ENCODE measurements at regions not wholly inside any gene's neighbourhood (a gene's known extent, or its start where the extent isn't known, plus 50 kb on each side); places are given as distances from the start of the nearest gene placed in this dataset.

DNA sequence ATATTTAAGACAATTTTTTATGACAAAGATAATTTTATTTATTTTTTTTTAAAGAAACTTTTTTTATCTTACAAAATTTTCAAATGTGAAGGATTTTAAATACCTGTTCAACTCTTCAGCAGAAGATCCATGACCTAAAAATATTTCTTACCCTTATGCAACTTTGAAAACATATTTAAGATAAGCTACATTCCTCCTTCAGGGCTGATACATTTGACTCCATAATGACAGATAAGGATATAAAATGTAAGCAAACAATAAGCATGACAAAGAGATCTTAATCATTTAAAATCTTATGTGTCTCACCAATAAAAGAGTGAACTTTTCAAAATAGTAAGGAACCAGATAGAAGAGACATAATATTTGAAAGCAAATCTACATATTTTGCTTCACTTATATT, 1138.2 kb upstream of the CDH18 start (continued):
- TF ChIP-seq, protein P1, sequence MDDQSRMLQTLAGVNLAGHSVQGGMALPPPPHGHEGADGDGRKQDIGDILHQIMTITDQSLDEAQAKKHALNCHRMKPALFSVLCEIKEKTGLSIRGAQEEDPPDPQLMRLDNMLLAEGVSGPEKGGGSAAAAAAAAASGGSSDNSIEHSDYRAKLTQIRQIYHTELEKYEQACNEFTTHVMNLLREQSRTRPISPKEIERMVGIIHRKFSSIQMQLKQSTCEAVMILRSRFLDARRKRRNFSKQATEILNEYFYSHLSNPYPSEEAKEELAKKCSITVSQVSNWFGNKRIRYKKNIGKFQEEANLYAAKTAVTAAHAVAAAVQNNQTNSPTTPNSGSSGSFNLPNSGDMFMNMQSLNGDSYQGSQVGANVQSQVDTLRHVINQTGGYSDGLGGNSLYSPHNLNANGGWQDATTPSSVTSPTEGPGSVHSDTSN (CRISPR knock-in tag; IDR thresholded peaks at IDR 0.05), result no peak
- TF ChIP-seq ZNF416 (tag by site-specific recombination; IDR thresholded peaks at IDR 0.05), result no peak
- no peak for TF ChIP-seq ZSCAN23 (tag by site-specific recombination; IDR thresholded peaks at IDR 0.05)
- TF ChIP-seq ZNF433 (tag by site-specific recombination; IDR thresholded peaks at IDR 0.05; ENCODE audit: low read depth), result no peak
- TF ChIP-seq ZNF560 (tag by site-specific recombination; IDR thresholded peaks at IDR 0.05; ENCODE audit: borderline replicate concordance), result no peak
- TF ChIP-seq ZNF404 (tag by site-specific recombination; IDR thresholded peaks at IDR 0.05), result no peak
- TF ChIP-seq ZIC2 (tag by site-specific recombination; IDR thresholded peaks at IDR 0.05), result no peak
- no peak for TF ChIP-seq EGR2 (tag by site-specific recombination; IDR thresholded peaks at IDR 0.05; ENCODE audit: low read depth)

DNA sequence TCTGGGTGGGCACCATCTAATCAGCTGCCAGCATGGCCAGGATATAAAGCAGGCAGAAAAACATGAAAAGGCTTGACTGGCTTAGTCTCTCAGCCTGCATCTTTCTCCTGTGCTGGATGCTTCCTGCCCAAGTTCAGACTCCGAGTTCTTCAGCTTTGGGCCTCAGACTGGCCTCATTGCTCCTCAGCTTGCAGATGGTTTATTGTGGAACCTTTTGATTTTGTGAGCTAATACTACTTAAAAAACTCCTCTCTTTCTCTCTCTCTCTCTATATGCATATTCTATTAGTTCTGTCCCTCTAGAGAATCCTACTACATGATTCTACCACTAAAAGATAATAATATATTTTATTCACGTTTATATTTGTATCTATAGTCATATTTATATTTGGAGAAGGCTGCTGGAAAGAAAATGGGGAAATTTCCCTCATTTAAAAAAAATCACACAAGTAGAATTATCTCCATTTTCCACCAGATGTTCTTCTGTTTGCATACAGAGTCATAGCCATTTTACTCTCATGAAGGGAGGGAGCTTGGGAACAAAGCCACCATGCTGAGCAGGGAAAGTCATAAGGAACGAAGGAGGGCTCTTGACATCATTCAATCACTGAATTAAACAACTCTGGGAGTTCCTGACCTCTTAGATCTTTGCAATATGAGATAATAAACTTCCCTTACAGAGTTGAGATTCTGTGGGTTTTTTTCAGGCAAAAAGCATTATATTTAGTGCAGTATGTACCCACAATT, 1137.4 kb upstream of the CDH18 start:
- H3K27ac ChIP-seq (ENCODE audit: extremely low read depth, low read depth, low read length), result no peak overlapping the region
- no peak overlapping the region for H3K4me3 ChIP-seq (ENCODE audit: low read depth, low read length)
- POLR2A ChIA-PET, result no interaction called here
- H3K4me1 ChIP-seq (ENCODE audit: control insufficient read depth, insufficient read depth, low read length), result no peaks in the 10 kb centered on the region
- no peaks in the 10 kb centered on the region for H3K36me3 ChIP-seq (ENCODE audit: control insufficient read depth in 2 of 2, insufficient read depth in 1 of 2, low read length in 2 of 2)
- TF ChIP-seq TRIM28 (IDR thresholded peaks at IDR 0.05; ENCODE audit: borderline replicate concordance, low read length) (no peak), GLIS1 (tag by site-specific recombination; IDR thresholded peaks at IDR 0.05) (no peak), TCF7L2 (IDR thresholded peaks at IDR 0.05; ENCODE audit: borderline replicate concordance, low read depth, low read length) (no peak), ZNF830 (tag by site-specific recombination; IDR thresholded peaks at IDR 0.05; ENCODE audit: low read depth) (no peak), OSR2 (tag by site-specific recombination; IDR thresholded peaks at IDR 0.05) (no peak), ZNF10 (tag by site-specific recombination; IDR thresholded peaks at IDR 0.05) (no peak), ZNF394 (tag by site-specific recombination; IDR thresholded peaks at IDR 0.05; ENCODE audit: borderline replicate concordance) (no peak), KLF16 (tag by site-specific recombination; IDR thresholded peaks at IDR 0.05) (no peak), GLI4 (tag by site-specific recombination; IDR thresholded peaks at IDR 0.05) (no peak), KLF8 (tag by site-specific recombination; IDR thresholded peaks at IDR 0.05) (no peak), ZNF76 (tag by site-specific recombination; IDR thresholded peaks at IDR 0.05; ENCODE audit: borderline replicate concordance, low read depth) (no peak), SP2 (tag by site-specific recombination; IDR thresholded peaks at IDR 0.05) (no peak), ZNF747 (tag by site-specific recombination; IDR thresholded peaks at IDR 0.05) (no peak)
- TF ChIP-seq, protein P1 (CRISPR knock-in tag; IDR thresholded peaks at IDR 0.05), result no peak
- TF ChIP-seq, protein P2, sequence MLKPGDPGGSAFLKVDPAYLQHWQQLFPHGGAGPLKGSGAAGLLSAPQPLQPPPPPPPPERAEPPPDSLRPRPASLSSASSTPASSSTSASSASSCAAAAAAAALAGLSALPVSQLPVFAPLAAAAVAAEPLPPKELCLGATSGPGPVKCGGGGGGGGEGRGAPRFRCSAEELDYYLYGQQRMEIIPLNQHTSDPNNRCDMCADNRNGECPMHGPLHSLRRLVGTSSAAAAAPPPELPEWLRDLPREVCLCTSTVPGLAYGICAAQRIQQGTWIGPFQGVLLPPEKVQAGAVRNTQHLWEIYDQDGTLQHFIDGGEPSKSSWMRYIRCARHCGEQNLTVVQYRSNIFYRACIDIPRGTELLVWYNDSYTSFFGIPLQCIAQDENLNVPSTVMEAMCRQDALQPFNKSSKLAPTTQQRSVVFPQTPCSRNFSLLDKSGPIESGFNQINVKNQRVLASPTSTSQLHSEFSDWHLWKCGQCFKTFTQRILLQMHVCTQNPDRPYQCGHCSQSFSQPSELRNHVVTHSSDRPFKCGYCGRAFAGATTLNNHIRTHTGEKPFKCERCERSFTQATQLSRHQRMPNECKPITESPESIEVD (tag by site-specific recombination; IDR thresholded peaks at IDR 0.05), result no peak
- no peaks in the 10 kb centered on the region for H3K9me3 ChIP-seq (ENCODE audit: control insufficient read depth, insufficient read depth, low read depth, low read length)
- CTCF ChIA-PET, result no interaction called here
